ENCODE measurements at regions not wholly inside any gene's neighbourhood (a gene's known extent, or its start where the extent isn't known, plus 50 kb on each side); places are given as distances from the start of the nearest gene placed in this dataset.
"Not testable (repeated sequence)": the region's sequence is repeated elsewhere in the genome, so short reads cannot be mapped to it uniquely, and the experiment has no call there.

- TF ChIP-seq, protein P1, sequence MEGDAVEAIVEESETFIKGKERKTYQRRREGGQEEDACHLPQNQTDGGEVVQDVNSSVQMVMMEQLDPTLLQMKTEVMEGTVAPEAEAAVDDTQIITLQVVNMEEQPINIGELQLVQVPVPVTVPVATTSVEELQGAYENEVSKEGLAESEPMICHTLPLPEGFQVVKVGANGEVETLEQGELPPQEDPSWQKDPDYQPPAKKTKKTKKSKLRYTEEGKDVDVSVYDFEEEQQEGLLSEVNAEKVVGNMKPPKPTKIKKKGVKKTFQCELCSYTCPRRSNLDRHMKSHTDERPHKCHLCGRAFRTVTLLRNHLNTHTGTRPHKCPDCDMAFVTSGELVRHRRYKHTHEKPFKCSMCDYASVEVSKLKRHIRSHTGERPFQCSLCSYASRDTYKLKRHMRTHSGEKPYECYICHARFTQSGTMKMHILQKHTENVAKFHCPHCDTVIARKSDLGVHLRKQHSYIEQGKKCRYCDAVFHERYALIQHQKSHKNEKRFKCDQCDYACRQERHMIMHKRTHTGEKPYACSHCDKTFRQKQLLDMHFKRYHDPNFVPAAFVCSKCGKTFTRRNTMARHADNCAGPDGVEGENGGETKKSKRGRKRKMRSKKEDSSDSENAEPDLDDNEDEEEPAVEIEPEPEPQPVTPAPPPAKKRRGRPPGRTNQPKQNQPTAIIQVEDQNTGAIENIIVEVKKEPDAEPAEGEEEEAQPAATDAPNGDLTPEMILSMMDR (IDR thresholded peaks at IDR 0.05; ENCODE audit: low read depth, low read length, missing control alignments) = no peak
- DNase-seq (ENCODE audit: extremely low read depth, low read depth) = no peak
- H3K4me3 ChIP-seq (replicated peaks; ENCODE audit: low read depth, low read length) = no peak overlapping the region
Observed at GRCh38 chr9:85469041-85469440, 272.7 kb downstream of the AGTPBP1 start.

- H3K4me3 ChIP-seq (replicated peaks; ENCODE audit: low read depth, low read length) = no peak overlapping the region
- TF ChIP-seq, protein P1 (IDR thresholded peaks at IDR 0.05; ENCODE audit: low read depth, low read length, missing control alignments) = no peak
- DNase-seq (ENCODE audit: extremely low read depth, low read depth) = no peak
Observed at GRCh38 chr9:85466834-85467233, 274.9 kb downstream of the AGTPBP1 start.

DNA sequence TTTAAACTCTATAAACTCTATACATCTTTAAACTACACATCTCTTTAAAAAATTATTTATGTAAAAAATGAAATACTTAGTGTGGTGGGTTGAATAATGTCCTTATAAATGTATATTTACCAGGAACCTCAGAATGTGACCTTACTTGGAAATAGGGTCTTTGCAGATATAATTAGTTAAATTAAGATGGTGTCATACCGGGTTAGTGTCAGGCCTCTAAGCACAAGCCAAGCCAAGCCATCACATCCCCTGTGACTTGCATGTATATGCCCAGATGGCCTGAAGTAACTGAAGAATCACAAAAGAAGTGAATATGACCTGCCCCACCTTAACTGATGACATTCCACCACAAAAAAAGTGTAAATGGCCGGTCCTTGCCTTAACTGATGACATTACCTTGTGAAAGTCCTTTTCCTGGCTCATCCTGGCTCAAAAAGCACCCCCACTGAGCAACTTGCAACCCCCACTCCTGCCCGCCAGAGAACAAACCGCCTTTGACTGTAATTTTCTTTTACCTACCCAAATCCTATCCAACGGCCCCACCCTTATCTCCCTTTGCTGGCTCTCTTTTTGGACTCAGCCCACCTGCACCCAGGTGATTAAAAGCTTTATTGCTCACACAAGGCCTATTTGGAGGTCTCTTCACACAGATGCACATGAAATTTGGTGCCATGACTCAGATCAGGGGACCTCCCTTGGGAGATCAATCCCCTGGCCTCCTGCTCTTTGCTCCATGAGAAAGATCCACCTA, 283.5 kb downstream of the AGTPBP1 start:
- not testable (repeated sequence) for DNase-seq (ENCODE audit: extremely low read depth, low read depth)

GRCh38 chr9:85453850-85454249, 287.9 kb downstream of the AGTPBP1 start:
- DNase-seq (ENCODE audit: extremely low read depth, low read depth) = no peak
- H3K4me3 ChIP-seq (replicated peaks; ENCODE audit: low read depth, low read length) = no peak overlapping the region
- TF ChIP-seq, protein P1 (IDR thresholded peaks at IDR 0.05; ENCODE audit: low read depth, low read length, missing control alignments) = no peak

More for the DNA sequence above, 283.5 kb downstream of the AGTPBP1 start:
- not testable (repeated sequence) for H3K4me3 ChIP-seq (replicated peaks; ENCODE audit: low read depth, low read length)

GRCh38 chr9:85452841-85453240, 288.9 kb downstream of the AGTPBP1 start:
- TF ChIP-seq, protein P1 (IDR thresholded peaks at IDR 0.05; ENCODE audit: low read depth, low read length, missing control alignments) = no peak
- DNase-seq (ENCODE audit: extremely low read depth, low read depth) = no peak
- H3K4me3 ChIP-seq (replicated peaks; ENCODE audit: low read depth, low read length) = no peak overlapping the region

- DNase-seq (ENCODE audit: extremely low read depth, low read depth) = no peak
- TF ChIP-seq, protein P1 (IDR thresholded peaks at IDR 0.05; ENCODE audit: low read depth, low read length, missing control alignments) = no peak
- H3K4me3 ChIP-seq (replicated peaks; ENCODE audit: low read depth, low read length) = no peak overlapping the region
Observed at GRCh38 chr9:85451680-85452079, 290.1 kb downstream of the AGTPBP1 start.

- no peak overlapping the region for H3K4me3 ChIP-seq (replicated peaks; ENCODE audit: low read depth, low read length)
- TF ChIP-seq, protein P1 (IDR thresholded peaks at IDR 0.05; ENCODE audit: low read depth, low read length, missing control alignments) = no peak
- no peak for DNase-seq (ENCODE audit: extremely low read depth, low read depth)
Observed at GRCh38 chr9:85445887-85446286, 295.9 kb downstream of the AGTPBP1 start.

Data from HFF-Myc (cell line).